Right ventricle myocardium superior (tissue), 1 donor: ENCODE measurements at regions not wholly inside any gene's neighbourhood (a gene's known extent, or its start where the extent isn't known, plus 50 kb on each side); places are given as distances from the start of the nearest gene placed in this dataset.

Experiments used
- ATAC-seq: fragments of 200-7000 bp; cut with Tn5 transposase; one replicate; pipeline ENCODE4 v1.9.1; 2020; ENCODE audit warnings: mild to moderate bottlenecking; ENCODE audit not compliant: poor library complexity
- DNase-seq: peaks from one replicate; pipeline ENCODE4 v3.0.0-alpha.2; 2020
- intact Hi-C: fragments of 100-400 bp; cut with DNase I; formaldehyde crosslinking; loops from one replicate; pipeline ENCODE4 v1.11.2; 2022
- donor health status: DM: no; HTN: yes; CAD: no; lungs with severe emphysema.

DNA sequence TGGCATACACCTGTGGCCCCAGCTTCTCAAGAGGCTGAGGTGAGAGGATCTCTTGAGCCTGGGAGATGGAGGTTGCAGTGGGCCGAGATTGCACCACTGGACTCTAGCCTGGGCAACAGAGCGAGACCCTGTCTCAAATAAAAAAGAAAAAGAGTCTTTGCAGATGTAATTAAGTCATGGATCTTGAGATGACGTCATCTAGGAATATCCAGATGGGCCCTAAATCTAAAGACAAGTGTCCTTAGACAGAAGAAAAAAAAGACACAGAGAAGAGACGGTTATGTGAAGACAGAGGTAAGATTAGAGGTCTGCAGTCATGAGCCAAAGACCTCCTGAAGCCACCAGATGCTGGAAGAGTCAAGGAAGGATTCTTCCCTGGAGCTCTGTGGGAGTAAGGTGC, 74.3 kb downstream of the RHOB start:
- DNase-seq, result no peak
- ATAC-seq, result no peak
- intact Hi-C loops, result no loop called here

DNA sequence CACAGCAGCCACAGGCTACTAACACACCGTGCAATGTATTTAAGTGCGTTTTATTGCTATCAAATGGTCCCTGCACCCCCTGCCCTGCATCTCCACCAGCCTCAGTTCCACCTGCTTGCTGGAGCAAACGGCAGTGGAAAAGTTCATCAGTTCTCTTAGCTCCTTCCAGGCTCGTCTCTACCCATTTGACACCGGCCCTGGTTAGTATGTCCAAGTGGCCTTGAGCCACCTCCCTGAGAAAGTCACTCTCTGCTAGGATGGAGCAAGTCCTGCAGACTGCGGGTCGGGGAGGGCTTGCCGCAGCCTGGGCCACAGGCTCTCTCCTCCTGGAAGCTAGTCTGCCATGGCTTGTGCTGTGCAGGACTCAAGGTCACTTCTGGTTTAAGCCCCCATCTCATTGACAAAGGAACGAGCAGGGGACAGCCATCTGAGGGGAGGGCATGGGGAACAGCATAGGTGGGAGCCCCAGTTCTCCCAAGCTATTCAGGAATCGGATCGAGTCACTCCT, 74.9 kb downstream of the RHOB start:
- DNase-seq, result no peak

DNA sequence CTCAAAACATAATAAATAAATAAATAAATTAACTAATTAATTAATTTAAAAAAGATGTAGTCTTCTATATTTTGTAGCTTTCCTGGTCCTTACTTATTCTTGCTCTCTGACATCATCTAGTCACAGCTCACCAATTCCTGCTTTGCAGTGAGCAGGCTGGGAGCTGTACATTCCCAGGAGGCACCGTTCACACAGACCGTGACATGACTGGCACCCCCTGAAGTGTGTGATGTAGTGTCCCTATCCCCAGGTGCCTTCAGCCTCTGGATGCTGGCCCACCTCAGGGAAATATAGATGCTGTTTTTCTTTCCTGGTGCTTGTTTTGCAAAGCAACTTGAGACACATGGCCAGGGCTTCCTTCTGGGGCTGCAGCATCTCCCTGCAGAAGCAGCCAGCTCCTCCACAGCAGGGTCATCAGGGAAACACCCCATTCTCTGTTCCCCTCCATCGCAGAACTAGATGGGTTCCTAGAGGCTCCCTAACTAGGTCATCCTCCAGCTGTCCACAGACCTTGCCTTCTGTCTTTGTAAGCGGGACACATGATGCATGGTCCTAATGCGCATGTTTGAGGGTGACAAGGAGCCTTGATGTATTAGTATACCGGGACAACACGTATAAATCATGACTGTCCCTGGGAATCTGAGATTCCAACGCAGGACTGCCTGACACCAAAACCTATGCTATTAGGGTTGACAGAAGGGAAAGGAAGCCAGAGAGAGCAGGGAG, 76.4 kb downstream of the RHOB start:
- DNase-seq, result no peak
- intact Hi-C loops, result no loop called here
- no peak for ATAC-seq

More for the DNA sequence above, 74.9 kb downstream of the RHOB start:
- no peak for ATAC-seq
- intact Hi-C loops, result no loop called here

DNA sequence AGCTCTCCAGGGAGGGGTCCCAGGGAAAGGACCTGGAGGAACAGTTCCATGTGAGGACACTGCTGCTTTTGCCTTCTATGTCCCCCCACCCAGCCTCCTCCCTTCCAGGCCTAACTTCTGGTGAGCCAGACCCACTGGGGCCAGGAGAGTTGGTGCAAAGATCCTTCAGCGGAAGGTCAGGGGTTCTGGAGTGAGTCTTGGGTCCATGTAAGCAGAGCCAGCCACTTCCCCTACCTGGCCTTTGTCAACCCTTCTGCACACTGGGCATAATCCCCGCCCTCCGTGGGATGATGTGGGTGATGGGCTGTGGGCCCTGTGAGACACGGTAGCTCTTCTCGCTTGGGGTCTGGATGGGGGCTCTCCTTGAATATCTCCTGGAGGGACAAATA, 76.9 kb downstream of the RHOB start:
- DNase-seq, result no peak
- intact Hi-C loops, result no loop called here
- no peak for ATAC-seq

DNA sequence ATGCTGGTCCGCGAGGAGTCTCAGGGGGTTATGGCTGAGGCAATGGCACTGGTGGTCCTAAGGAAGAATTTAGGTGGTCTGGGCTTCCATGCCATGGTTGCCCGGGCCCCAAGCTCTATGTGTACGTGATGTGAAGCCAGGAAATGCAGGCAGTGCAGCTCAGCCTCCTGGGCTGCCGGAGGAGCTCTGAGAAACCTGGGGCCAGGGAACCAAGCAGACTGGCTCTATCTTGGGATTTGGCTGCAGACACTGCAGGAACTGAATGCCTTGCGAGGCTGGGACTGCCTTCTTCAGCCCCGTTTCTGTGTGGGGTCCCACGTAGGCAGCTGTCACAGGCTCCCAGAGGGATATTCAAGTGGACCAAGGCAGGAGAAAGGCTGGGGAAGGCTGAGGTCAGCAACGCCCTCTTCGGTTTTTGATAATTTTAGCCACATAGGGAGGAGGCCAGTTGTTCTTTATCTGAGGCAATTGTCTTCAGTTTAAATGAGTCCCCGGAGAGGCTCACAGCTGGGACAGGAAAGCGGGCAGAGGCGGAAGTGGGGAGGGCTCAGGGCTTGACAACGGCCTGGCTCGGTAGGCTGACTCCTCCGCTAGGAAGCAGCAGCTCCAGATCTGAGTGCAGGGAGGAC, 77.7 kb downstream of the RHOB start:
- ATAC-seq (peak; percentile 65), DNase-seq (peak; percentile 70)
- intact Hi-C loops, result no loop called here

DNA sequence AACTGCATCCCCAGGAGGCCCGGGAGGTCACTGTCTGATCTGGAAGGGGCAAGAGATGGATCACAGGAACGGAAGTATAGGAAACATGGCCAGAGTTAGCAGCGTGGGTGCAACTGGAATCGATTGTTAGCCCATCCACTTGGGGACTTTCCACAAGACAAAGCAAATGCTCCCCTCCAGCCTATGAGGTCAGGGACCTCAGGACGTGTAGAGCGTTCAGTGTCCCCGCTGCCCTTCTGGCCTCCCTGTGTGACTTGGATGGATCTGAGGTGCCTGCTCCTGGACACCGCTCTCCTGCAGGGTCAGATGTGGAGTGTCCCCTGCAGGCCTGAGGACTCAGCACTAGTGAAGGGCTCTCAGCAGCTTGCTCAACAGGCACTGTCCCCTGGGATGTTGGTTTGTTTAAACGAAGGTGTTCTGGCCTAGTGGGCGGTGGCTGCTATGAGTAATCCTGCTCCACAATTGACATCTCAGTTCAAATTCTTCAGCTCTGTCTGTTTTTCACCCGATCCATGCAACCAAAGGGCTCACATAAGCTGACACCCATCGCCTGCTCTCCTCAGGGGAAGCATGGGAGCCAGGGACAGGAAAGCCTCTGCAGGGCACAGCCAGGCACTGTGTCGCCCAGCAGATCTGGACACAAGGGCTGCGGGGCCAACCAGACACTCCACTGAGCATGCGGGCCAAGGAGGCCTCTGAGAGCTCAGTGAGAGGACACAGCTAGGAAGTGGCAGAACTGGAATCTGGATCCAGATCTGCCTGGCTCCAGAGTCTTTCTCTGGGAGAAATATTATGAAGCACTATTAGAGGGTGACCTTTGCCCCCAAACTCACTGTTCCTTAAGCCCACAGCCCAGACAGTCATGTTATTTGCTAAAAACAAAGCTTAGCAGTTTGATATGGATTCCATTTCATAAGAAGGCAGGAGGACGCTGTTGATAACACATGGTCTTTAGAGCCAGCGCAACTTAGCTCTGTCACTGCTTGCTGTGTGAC, 78.5 kb downstream of the RHOB start:
- DNase-seq (no peak), ATAC-seq (peak; percentile 53)
- intact Hi-C loops, result no loop called here

DNA sequence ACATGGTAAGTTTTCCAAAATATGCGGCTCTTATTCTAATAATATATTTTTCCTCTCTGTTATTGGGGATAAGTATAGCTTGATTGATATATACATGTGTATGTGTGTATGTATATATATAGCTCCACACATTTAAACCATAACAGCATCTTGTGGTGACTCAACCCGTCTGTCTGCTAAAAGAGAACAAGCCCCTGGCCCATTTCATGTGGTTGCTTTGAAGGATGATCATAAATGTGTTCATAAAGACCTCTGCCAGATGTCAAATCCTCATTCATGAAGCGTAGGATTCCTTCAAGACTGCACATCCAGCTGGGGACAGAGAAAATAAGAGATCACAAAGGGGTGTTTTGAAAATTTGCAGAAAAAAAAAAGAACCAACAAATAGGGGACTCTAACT, 79.3 kb downstream of the RHOB start:
- DNase-seq (no peak), ATAC-seq (no peak)
- intact Hi-C loops, result no loop called here

DNA sequence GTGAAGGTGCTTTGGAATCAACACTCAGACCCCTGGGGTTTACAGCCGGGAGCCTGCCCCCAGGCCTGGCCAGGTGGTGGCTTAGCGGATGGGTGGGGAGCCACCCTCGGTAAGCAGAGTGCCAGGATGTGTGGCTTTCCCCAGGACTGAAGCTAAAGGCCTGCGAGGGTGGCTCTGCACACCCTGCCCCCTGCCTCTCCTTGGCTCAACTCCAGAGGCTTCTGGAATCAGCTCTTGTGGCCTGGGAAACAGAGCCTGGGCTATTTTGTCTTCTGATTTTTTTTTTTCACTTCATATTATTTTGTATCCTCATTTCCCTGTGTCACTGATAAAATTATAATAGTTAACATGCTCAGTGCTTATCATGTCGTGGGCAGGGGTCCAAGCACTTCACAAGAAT, 79.8 kb downstream of the RHOB start:
- no peak for DNase-seq
- ATAC-seq, result peak; percentile 17
- intact Hi-C loops, result no loop called here

DNA sequence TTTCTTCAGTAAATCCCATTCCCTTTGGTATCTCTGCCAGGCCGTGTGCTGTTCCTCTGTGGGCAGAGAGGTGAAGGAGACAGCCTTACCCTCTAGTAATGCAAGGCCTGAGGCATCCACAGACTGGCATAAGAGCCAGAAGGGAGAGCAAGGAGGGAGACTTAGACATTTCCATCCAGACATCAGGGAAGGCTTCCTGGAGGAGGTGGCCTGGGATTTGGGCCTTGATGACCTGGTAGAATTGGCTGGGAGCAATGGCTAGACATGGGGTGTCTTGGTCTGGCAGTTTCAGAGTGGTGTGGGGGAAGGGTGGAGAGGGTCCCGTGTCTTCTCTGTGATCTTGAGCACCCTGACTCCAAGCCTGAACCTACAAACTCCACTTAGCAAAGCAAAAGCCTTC, 81.8 kb downstream of the RHOB start:
- DNase-seq, result no peak
- ATAC-seq, result no peak
- intact Hi-C loops, result no loop called here

DNA sequence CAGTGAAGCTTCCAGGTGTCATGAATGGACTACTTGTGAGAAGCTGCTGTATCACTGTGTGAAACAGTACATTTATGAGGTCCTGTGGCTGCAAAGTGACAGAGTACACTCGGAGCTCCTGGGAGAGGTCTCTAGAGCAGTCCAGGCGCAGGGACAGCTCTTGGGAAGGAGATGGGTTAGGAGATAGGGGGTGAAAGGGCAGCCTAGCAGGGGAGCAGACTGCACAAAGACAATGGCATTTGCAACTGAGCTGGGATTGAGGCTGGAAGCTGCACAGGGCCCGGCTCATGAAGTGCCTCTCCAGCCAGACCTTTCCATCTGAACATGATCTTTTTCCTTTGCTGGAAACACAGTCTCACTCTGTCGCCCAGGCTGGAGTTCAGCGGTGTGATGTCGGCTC, 83.6 kb downstream of the RHOB start:
- ATAC-seq (no peak), DNase-seq (no peak)
- intact Hi-C loops, result loop anchor here (5.0 kb wide), 1 partner anchor 78 kb away; no protein-coding TSS in a partner anchor

DNA sequence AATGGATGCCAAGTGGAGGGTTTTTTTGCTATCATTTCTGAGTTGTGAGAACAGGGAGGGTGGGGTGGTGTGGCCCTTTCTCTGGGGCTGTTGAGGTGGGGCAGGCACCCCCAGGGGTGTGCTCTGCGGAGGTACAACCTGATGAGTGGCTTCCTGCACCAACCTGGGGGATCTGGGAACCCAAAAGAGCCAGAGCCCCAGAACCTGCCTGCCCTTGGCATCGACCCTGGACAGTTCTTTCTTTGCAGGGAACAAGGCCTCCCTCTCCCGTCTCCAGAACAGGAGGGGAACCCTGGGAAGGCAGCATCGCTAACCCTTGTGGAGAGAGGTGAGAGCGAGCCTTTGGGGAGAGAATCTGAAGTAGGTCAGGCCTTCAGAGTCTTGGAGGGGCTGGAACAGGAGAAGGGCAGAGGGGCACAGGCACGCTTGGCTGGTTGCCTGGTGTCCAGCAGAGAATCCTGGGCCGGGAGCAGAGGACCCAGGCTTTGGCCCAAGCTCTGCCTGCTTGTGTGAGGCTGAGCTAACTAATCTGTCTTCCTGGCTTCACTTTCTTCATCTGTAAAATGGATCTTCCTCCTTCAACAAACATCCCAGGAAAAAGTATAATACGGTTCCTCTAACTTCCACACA, 84.9 kb downstream of the RHOB start:
- intact Hi-C loops, result loop anchor here (5.0 kb wide), 1 partner anchor 79 kb away; no protein-coding TSS in a partner anchor
- ATAC-seq (no peak), DNase-seq (no peak)

DNA sequence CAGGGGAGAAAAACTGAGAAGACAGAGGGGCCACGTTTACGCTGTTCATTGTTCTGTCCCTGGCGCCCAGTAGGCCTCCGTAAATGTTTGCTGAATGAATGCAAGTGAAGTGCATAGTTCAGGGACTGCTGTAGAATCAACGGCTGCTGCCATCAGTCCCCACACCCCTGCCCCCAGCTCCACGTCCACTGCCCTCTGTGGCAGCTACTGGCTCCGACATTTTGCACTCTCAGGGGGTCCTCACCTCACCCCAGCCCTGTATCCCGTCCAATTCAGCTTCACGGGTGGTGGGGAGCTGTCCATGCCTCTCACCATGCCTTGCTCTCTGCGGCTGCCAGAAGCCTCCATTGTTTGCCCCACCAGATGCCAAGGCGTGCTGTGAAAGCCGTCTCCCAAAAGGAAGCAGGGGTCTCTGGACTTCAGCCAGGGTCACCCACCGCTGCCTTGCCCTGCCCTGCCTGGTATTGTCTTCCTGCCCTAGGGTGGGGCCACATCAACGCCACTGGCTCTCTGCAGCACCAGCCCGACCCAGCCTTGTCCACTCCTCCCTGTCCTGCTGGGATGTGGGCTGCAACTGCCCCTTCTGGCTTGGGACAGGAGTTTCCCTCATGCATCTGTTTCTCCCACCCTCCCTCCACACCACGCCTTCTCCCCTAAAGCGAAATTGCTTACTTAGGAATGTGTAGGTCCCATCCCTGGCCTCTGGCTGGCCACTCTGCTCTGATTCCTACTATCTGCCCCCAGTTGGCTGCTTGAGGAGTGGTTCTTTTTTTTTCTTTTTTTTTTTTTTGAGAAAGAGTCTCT, 86.0 kb downstream of the RHOB start:
- intact Hi-C loops, result loop anchor here (5.0 kb wide), 1 partner anchor 81 kb away; no protein-coding TSS in a partner anchor
- no peak for ATAC-seq
- DNase-seq, result no peak

DNA sequence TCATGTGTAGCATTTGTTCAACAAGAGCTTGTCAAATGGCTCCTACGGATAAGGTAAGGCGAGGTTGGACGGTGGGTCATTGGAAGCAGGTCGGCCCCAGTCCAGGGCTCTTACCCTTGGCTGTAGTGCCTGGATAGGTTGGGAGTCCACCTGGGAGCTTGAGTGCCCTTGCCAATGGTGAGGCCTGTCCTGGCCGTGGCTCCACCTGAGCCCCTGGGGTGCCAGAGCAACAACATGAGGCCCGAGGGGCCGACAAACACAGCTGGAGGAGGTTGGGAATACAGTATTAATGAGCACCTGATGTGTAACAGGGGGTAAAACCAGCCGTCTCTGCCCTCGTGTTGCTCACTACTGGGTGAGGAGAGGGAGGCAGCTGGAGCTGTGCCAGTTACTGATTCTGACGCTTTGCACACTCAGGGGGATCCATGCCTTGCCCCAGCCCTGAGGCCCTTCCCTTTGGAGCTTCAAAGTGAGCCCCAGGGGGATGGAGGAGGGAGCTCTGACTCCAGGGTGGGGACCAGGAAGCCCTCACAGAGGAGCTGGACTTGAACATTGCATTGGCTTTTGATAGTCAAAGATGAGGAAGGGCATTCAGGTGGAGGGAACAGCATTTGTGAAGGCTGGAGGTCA, 87.2 kb downstream of the RHOB start:
- intact Hi-C loops, result loop anchor here (5.0 kb wide), 1 partner anchor 82 kb away; no protein-coding TSS in a partner anchor
- DNase-seq (no peak), ATAC-seq (no peak)

DNA sequence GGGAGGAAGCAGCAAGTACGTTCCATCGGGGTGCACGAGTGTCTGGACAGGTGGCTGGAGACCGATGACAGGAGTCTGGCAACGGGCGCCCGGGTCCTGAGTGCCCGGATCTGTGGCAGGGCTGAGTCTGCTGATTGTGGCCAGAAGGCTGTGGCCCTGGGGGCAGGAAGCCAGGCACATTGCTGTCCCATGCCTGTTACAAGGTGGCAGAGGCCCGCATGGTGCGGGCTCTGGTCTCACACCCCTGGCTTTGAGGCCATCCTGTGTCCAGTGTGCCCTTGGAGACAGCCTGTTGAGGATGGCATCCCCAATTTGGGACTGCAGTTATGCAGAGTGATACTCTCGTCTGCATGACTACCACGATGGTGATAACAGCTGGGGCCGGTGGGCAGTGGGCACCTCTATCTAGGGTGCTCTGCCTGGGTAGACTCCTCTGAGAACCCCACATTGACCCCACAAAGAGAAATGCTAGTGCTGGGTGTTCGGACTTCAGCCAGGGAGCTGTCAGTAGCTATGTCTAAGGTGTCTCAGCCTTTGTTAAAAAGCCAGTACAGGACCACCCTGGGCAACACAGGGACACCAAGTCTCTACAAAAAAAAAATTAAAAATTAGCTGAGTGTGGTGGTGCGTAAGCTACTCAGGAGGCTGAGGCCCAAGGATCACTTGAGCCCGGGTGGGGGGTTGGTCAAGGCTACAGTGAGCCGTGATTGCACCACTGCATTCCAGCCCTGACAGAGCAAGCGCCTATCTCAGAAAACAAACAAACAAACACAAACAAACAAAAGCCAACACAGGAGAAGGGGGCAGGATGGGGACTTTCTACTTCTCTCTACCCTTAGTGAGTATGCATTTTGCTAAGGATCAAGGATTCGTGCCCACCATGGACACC, 88.3 kb downstream of the RHOB start:
- ATAC-seq (peak; percentile 61), DNase-seq (peak; percentile 71)
- intact Hi-C loops, result loop anchor here (5.0 kb wide), 1 partner anchor 83 kb away; no protein-coding TSS in a partner anchor

DNA sequence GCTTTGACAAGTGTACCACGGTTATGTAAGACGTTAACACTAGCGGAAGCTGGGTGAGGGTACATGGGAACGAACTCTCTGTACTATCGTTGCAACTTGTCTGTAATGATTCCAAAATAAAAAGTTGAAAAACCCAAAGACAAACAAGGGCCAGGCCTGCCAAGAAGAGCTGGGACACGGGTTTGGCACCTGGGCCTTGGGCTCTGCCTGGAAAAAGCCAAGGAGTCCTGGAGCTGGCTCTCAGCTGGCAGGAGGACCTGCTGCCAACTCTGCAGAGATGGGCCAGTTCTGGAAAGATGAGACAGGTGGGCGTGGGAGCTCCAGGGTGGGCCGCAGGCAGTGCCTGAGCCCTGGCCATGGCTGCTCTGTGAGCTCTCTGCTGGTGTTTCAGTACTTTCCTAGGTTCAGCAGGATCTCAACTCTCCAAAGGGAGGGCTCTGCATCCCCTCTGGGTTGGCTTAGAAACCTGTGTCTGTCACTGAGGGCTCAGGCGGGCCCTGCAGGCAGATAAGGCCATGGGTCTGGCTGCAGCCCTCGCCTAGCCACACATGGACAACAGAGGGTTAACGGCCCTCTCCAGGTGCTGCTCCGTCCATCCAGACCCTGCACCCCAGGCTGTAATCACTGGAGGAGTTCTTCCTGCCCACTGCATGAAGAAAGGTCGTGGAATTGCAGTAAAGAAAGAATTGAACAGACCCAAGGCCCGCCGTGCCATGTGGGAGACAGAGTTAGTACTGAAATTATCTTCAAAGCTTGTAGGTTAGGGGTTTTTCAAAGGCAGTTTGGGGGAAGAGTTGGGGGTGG, 89.9 kb downstream of the RHOB start:
- ATAC-seq (no peak), DNase-seq (no peak)
- intact Hi-C loops, result no loop called here
